ENCODE measurements at regions not wholly inside any gene's neighbourhood (a gene's known extent, or its start where the extent isn't known, plus 50 kb on each side); places are given as distances from the start of the nearest gene placed in this dataset.

GRCh38 chr2:207399301-207399700 is 130.5 kb upstream of the CREB1 start:
- Histone ChIP-seq H3K36me3 (ENCODE audit: insufficient read depth, insufficient read length, low read length) (no peaks in the 10 kb centered on the region), H3K9ac (ENCODE audit: insufficient read length, low read depth) (no peak overlapping the region), H3K4me3 (ENCODE audit: insufficient read length, low read depth) (no peak overlapping the region), H3K9me3 (ENCODE audit: insufficient read depth, low read length) (no peaks in the 10 kb centered on the region; the same call in 1 of the 2 replicates), H3K27me3 (ENCODE audit: insufficient read depth, insufficient read length) (no peaks in the 10 kb centered on the region), H3K4me1 (ENCODE audit: insufficient read depth, insufficient read length) (no peaks in the 10 kb centered on the region)
- TF ChIP-seq SUZ12 (IDR thresholded peaks at IDR 0.05; ENCODE audit: extremely low read depth, insufficient read depth, insufficient read length) (no peak), YY1 (IDR thresholded peaks at IDR 0.05; ENCODE audit: insufficient read depth, insufficient read length) (no peak), ZNF274 (IDR thresholded peaks at IDR 0.05; ENCODE audit: low read depth, low read length) (no peak)
- DNase-seq (ENCODE audit: low read depth, low spot score), result no peak

GRCh38 chr2:207401338-207401737 is 128.4 kb upstream of the CREB1 start:
- Histone ChIP-seq H3K27me3 (ENCODE audit: insufficient read depth, insufficient read length) (no peaks in the 10 kb centered on the region), H3K9ac (ENCODE audit: insufficient read length, low read depth) (no peak overlapping the region), H3K36me3 (ENCODE audit: insufficient read depth, insufficient read length, low read length) (no peaks in the 10 kb centered on the region), H3K4me1 (ENCODE audit: insufficient read depth, insufficient read length) (no peaks in the 10 kb centered on the region), H3K4me3 (ENCODE audit: insufficient read length, low read depth) (no peak overlapping the region), H3K9me3 (ENCODE audit: insufficient read depth, low read length) (no peaks in the 10 kb centered on the region; the same call in 1 of the 2 replicates)
- DNase-seq (ENCODE audit: low read depth, low spot score), result peak; percentile 20
- TF ChIP-seq SUZ12 (IDR thresholded peaks at IDR 0.05; ENCODE audit: extremely low read depth, insufficient read depth, insufficient read length) (no peak), YY1 (IDR thresholded peaks at IDR 0.05; ENCODE audit: insufficient read depth, insufficient read length) (no peak), ZNF274 (IDR thresholded peaks at IDR 0.05; ENCODE audit: low read depth, low read length) (no peak)

- Histone ChIP-seq H3K4me1 (ENCODE audit: insufficient read depth, insufficient read length) (no peaks in the 10 kb centered on the region), H3K27me3 (ENCODE audit: insufficient read depth, insufficient read length) (no peaks in the 10 kb centered on the region), H3K36me3 (ENCODE audit: insufficient read depth, insufficient read length, low read length) (no peaks in the 10 kb centered on the region), H3K9me3 (ENCODE audit: insufficient read depth, low read length) (no peaks in the 10 kb centered on the region; the same call in 1 of the 2 replicates), H3K9ac (ENCODE audit: insufficient read length, low read depth) (no peak overlapping the region), H3K4me3 (ENCODE audit: insufficient read length, low read depth) (no peak overlapping the region)
- TF ChIP-seq ZNF274 (IDR thresholded peaks at IDR 0.05; ENCODE audit: low read depth, low read length) (no peak), SUZ12 (IDR thresholded peaks at IDR 0.05; ENCODE audit: extremely low read depth, insufficient read depth, insufficient read length) (no peak), YY1 (IDR thresholded peaks at IDR 0.05; ENCODE audit: insufficient read depth, insufficient read length) (no peak)
- no peak for DNase-seq (ENCODE audit: low read depth, low spot score)
Observed at GRCh38 chr2:207403141-207403540, 126.6 kb upstream of the CREB1 start.

GRCh38 chr2:207403950-207404349 is 125.8 kb upstream of the CREB1 start:
- Histone ChIP-seq H3K9me3 (ENCODE audit: insufficient read depth, low read length) (no peaks in the 10 kb centered on the region; the same call in 1 of the 2 replicates), H3K27me3 (ENCODE audit: insufficient read depth, insufficient read length) (no peaks in the 10 kb centered on the region), H3K36me3 (ENCODE audit: insufficient read depth, insufficient read length, low read length) (no peaks in the 10 kb centered on the region), H3K9ac (ENCODE audit: insufficient read length, low read depth) (no peak overlapping the region), H3K4me3 (ENCODE audit: insufficient read length, low read depth) (no peak overlapping the region), H3K4me1 (ENCODE audit: insufficient read depth, insufficient read length) (no peaks in the 10 kb centered on the region)
- DNase-seq (ENCODE audit: low read depth, low spot score), result no peak
- TF ChIP-seq YY1 (IDR thresholded peaks at IDR 0.05; ENCODE audit: insufficient read depth, insufficient read length) (no peak), ZNF274 (IDR thresholded peaks at IDR 0.05; ENCODE audit: low read depth, low read length) (no peak), SUZ12 (IDR thresholded peaks at IDR 0.05; ENCODE audit: extremely low read depth, insufficient read depth, insufficient read length) (no peak)

GRCh38 chr2:207405150-207405549 is 124.6 kb upstream of the CREB1 start:
- no peaks in the 10 kb centered on the region for H3K36me3 ChIP-seq (ENCODE audit: insufficient read depth, insufficient read length, low read length)
- H3K9ac ChIP-seq (ENCODE audit: insufficient read length, low read depth), result no peak overlapping the region
- no peak overlapping the region for H3K4me3 ChIP-seq (ENCODE audit: insufficient read length, low read depth)
- H3K4me1 ChIP-seq (ENCODE audit: insufficient read depth, insufficient read length), result no peaks in the 10 kb centered on the region
- no peak for DNase-seq (ENCODE audit: low read depth, low spot score)
- H3K9me3 ChIP-seq (ENCODE audit: insufficient read depth, low read length), result no peaks in the 10 kb centered on the region; the same call in 1 of the 2 replicates
- no peaks in the 10 kb centered on the region for H3K27me3 ChIP-seq (ENCODE audit: insufficient read depth, insufficient read length)
- TF ChIP-seq YY1 (IDR thresholded peaks at IDR 0.05; ENCODE audit: insufficient read depth, insufficient read length) (no peak), SUZ12 (IDR thresholded peaks at IDR 0.05; ENCODE audit: extremely low read depth, insufficient read depth, insufficient read length) (no peak), ZNF274 (IDR thresholded peaks at IDR 0.05; ENCODE audit: low read depth, low read length) (no peak)

- TF ChIP-seq ZNF274 (IDR thresholded peaks at IDR 0.05; ENCODE audit: low read depth, low read length), result no peak
- TF ChIP-seq SUZ12 (IDR thresholded peaks at IDR 0.05; ENCODE audit: extremely low read depth, insufficient read depth, insufficient read length), result no peak
- peak; percentile 11 for DNase-seq (ENCODE audit: low read depth, low spot score)
Observed at GRCh38 chr2:207408086-207408794, 121.5 kb upstream of the CREB1 start.

GRCh38 chr2:207409517-207409916 is 120.2 kb upstream of the CREB1 start:
- Histone ChIP-seq H3K9me3 (ENCODE audit: insufficient read depth, low read length) (no peaks in the 10 kb centered on the region), H3K36me3 (ENCODE audit: insufficient read depth, insufficient read length, low read length) (no peaks in the 10 kb centered on the region), H3K4me3 (ENCODE audit: insufficient read length, low read depth) (no peak overlapping the region), H3K4me1 (ENCODE audit: insufficient read depth, insufficient read length) (no peaks in the 10 kb centered on the region), H3K9ac (ENCODE audit: insufficient read length, low read depth) (no peak overlapping the region), H3K27me3 (ENCODE audit: insufficient read depth, insufficient read length) (no peaks in the 10 kb centered on the region)
- no peak for DNase-seq (ENCODE audit: low read depth, low spot score)
- TF ChIP-seq ZNF274 (IDR thresholded peaks at IDR 0.05; ENCODE audit: low read depth, low read length), result no peak
- no peak for TF ChIP-seq YY1 (IDR thresholded peaks at IDR 0.05; ENCODE audit: insufficient read depth, insufficient read length)
- no peak for TF ChIP-seq SUZ12 (IDR thresholded peaks at IDR 0.05; ENCODE audit: extremely low read depth, insufficient read depth, insufficient read length)

More at GRCh38 chr2:207408086-207408794, 121.5 kb upstream of the CREB1 start:
- no peaks in the 10 kb centered on the region for H3K4me1 ChIP-seq (ENCODE audit: insufficient read depth, insufficient read length)
- no peaks in the 10 kb centered on the region; the same call in 1 of the 2 replicates for H3K9me3 ChIP-seq (ENCODE audit: insufficient read depth, low read length)
- no peak overlapping the region for H3K4me3 ChIP-seq (ENCODE audit: insufficient read length, low read depth)
- no peaks in the 10 kb centered on the region for H3K36me3 ChIP-seq (ENCODE audit: insufficient read depth, insufficient read length, low read length)
- no peaks in the 10 kb centered on the region for H3K27me3 ChIP-seq (ENCODE audit: insufficient read depth, insufficient read length)
- no peak overlapping the region for H3K9ac ChIP-seq (ENCODE audit: insufficient read length, low read depth)

All from NT2/D1 (cell line).